ENCODE measurements at regions not wholly inside any gene's neighbourhood (a gene's known extent, or its start where the extent isn't known, plus 50 kb on each side); places are given as distances from the start of the nearest gene placed in this dataset.

GRCh38 chr5:85769347-85769746 is 848.4 kb upstream of the COX7C start:
- H3K4me3 ChIP-seq (ENCODE audit: low read length) = no peak overlapping the region
- DNase-seq (ENCODE audit: low read depth) = no peak
- TF ChIP-seq CTCF (conservative IDR thresholded peaks at IDR 0.05; ENCODE audit: low read length) = no peak

- DNase-seq (ENCODE audit: low read depth) = no peak
- no peak overlapping the region for H3K4me3 ChIP-seq (ENCODE audit: low read length)
- no peak for TF ChIP-seq CTCF (conservative IDR thresholded peaks at IDR 0.05; ENCODE audit: low read length)
Observed at GRCh38 chr5:85784746-85785145, 833.0 kb upstream of the COX7C start.

DNA sequence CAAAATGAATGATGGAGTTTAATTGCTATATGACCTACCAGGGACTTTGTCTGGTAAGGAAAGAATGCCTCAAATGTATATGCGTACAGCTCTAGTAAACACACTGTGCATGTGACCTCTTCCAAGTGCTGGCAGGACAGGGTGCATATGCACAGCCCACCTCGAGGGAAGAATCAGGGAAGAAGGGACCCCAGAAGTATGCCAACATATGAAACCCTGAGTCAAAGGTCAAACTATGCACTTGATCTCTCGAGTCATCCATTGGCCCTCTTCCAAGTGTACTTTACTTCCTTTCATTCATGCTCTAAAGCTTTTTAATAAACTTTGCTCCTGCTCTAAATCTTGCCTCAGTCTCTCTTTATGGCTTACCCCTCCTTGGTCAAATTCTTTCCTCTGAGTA is 804.6 kb upstream of the COX7C start:
- no peak for TF ChIP-seq CTCF (conservative IDR thresholded peaks at IDR 0.05; ENCODE audit: low read length)
- no peak for DNase-seq (ENCODE audit: low read depth)
- no peak overlapping the region for H3K4me3 ChIP-seq (ENCODE audit: low read length)

- DNase-seq (ENCODE audit: low read depth) = no peak
- TF ChIP-seq CTCF (conservative IDR thresholded peaks at IDR 0.05; ENCODE audit: low read length) = no peak
- no peak overlapping the region for H3K4me3 ChIP-seq (ENCODE audit: low read length)
Observed at GRCh38 chr5:85814596-85814995, 803.1 kb upstream of the COX7C start.

- no peak for TF ChIP-seq CTCF (conservative IDR thresholded peaks at IDR 0.05; ENCODE audit: low read length)
- no peak overlapping the region for H3K4me3 ChIP-seq (ENCODE audit: low read length)
- no peak for DNase-seq (ENCODE audit: low read depth)
Observed at GRCh38 chr5:85823462-85824426, 794.0 kb upstream of the COX7C start.

DNA sequence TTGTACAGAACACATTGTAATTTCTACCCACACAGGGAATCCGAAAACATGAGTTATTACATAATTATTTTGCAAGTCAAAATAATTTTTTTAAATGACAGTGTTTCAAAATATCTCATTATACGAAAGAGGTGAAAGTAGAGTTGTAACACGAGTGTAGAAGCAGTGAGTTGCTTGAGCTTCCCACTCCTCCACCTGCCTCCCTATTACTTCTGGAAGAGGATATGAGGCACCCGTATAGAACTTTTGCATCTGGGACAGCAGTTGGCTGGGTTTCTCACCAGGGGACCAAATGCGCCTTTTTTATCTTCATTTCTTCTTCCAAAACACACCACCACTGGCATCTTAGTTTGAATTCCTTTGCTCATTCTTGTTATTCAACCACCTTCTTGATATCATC is 779.0 kb upstream of the COX7C start:
- no peak for TF ChIP-seq CTCF (conservative IDR thresholded peaks at IDR 0.05; ENCODE audit: low read length)
- DNase-seq (ENCODE audit: low read depth) = no peak
- no peak overlapping the region for H3K4me3 ChIP-seq (ENCODE audit: low read length)

GRCh38 chr5:85841653-85842052 is 776.1 kb upstream of the COX7C start:
- no peak for DNase-seq (ENCODE audit: low read depth)
- no peak overlapping the region for H3K4me3 ChIP-seq (ENCODE audit: low read length)
- no peak for TF ChIP-seq CTCF (conservative IDR thresholded peaks at IDR 0.05; ENCODE audit: low read length)

Measured in AG10803 (cell line).